ENCODE measurements at regions not wholly inside any gene's neighbourhood (a gene's known extent, or its start where the extent isn't known, plus 50 kb on each side); places are given as distances from the start of the nearest gene placed in this dataset.

DNA sequence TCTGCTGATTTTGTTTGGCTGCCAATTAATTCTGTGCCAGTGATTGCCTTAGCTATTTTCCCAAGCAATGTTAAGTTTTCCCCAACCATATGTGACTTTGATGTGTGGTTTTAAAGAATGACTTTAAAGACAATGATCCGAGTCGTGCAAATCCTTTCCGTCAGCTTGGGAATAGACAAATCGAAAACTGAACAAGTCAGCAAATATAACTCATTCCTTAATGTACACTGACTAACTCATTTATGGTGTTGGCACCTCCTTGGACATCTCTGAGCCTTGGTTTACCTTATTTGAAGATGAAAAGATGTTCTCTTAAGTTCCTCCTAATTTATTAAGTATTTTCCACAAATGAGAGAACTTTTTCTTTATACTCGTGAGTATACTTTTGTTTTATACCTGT is 249.4 kb upstream of the SLCO3A1 start:
- no peaks in the 10 kb centered on the region for H3K4me1 ChIP-seq (ENCODE audit: control insufficient read depth in 2 of 2, insufficient read depth in 2 of 2, low read length in 1 of 2)
- H3K4me3 ChIP-seq (ENCODE audit: low read depth in 1 of 2, low read length in 2 of 2): no peak overlapping the region
- WGBS, 2 donors: 68 to 75% methylated on average over 5 of the region's 5 CpGs
- H3K36me3 ChIP-seq (ENCODE audit: control insufficient read depth in 2 of 2, insufficient read depth in 2 of 2, low read length in 1 of 2): no peaks in the 10 kb centered on the region
- H3K9me3 ChIP-seq (ENCODE audit: control insufficient read depth in 2 of 2, insufficient read depth in 1 of 2, low read depth in 1 of 2, low read length in 1 of 2): no peaks in the 10 kb centered on the region
- H3K27ac ChIP-seq (ENCODE audit: low read depth in 2 of 2, low read length in 1 of 2): no peak overlapping the region
- H3K27me3 ChIP-seq (ENCODE audit: control insufficient read depth in 1 of 2, insufficient read depth in 2 of 2, low read length in 2 of 2): peaks cover 0 to 4% of the 10 kb centered on the region in 2 donors

DNA sequence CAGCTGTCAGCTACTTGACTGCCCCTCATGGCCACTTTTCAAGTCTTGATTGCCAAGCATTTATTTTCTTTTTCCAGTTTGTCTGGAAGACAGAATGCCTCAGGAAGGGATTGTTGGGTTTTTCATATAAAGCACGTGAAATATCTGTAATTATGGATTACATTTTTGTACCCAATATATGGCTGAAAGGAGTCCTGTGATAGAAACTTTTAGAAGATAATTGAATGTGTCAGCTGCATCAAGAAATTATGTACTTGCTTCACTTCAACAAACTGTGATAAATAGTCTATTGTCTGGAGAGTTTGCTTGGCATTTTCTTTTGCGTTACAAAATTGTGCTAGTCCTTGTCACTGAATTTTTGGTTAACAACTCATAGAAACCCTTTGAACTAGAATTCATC is 247.9 kb upstream of the SLCO3A1 start:
- no peak overlapping the region for H3K4me3 ChIP-seq (ENCODE audit: low read depth in 1 of 2, low read length in 2 of 2)
- H3K9me3 ChIP-seq (ENCODE audit: control insufficient read depth in 2 of 2, insufficient read depth in 1 of 2, low read depth in 1 of 2, low read length in 1 of 2): no peaks in the 10 kb centered on the region
- H3K36me3 ChIP-seq (ENCODE audit: control insufficient read depth in 2 of 2, insufficient read depth in 2 of 2, low read length in 1 of 2): no peaks in the 10 kb centered on the region
- peaks cover 0 to 4% of the 10 kb centered on the region in 2 donors for H3K27me3 ChIP-seq (ENCODE audit: control insufficient read depth in 1 of 2, insufficient read depth in 2 of 2, low read length in 2 of 2)
- H3K27ac ChIP-seq (ENCODE audit: low read depth in 2 of 2, low read length in 1 of 2): no peak overlapping the region
- no peaks in the 10 kb centered on the region for H3K4me1 ChIP-seq (ENCODE audit: control insufficient read depth in 2 of 2, insufficient read depth in 2 of 2, low read length in 1 of 2)
- 64 to 75% methylated on average over 2 of the region's 2 CpGs for WGBS, 2 donors

DNA sequence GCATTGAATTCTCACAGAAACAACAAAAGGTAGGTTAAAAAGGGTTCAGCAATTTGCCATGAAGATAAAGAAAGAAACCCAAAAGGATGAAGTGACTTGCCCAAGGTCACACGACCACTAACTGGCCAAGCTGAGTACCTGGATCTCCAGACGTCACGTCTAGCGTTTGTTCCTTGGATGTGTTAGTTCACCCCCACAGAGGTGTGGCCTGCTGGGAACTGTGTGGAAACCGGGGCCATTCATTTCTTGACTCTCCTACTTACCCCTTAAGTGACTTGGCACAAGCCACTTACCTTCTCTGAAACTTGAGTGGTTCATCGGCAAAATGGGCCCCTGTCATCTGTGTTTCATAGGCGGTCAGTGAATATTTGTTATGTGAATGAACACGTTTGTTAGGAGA is 244.3 kb upstream of the SLCO3A1 start:
- Histone ChIP-seq H3K9me3 (ENCODE audit: control insufficient read depth in 2 of 2, insufficient read depth in 1 of 2, low read depth in 1 of 2, low read length in 1 of 2) (no peaks in the 10 kb centered on the region), H3K27ac (ENCODE audit: low read depth in 2 of 2, low read length in 1 of 2) (no peak overlapping the region), H3K36me3 (ENCODE audit: control insufficient read depth in 2 of 2, insufficient read depth in 2 of 2, low read length in 1 of 2) (no peaks in the 10 kb centered on the region), H3K27me3 (ENCODE audit: control insufficient read depth in 1 of 2, insufficient read depth in 2 of 2, low read length in 2 of 2) (no peaks in the 10 kb centered on the region), H3K4me1 (ENCODE audit: control insufficient read depth in 2 of 2, insufficient read depth in 2 of 2, low read length in 1 of 2) (no peaks in the 10 kb centered on the region), H3K4me3 (ENCODE audit: low read depth in 1 of 2, low read length in 2 of 2) (no peak overlapping the region)
- 62 to 66% methylated on average over 8 of the region's 8 CpGs for WGBS, 2 donors

DNA sequence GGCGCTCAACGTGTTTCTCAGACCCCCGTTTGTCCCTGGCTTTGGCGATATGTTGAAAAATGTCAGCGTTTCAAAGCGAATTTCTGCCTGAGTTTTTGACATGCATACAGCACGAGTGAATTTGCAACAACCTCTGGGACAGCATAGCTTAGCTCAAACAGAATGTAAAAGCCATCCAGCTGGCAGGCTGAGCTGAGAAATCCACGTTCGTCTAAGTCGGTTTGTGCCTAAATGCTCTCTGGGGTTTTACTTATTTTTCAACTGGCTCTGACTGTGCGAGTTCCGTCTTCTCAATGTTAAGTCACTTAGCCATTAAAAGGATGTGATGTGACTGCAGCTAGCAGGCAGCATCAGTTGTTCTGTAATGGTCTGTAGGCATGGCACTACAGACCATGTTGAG is 243.5 kb upstream of the SLCO3A1 start:
- WGBS, 2 donors: 64 to 69% methylated on average over 12 of the region's 12 CpGs

DNA sequence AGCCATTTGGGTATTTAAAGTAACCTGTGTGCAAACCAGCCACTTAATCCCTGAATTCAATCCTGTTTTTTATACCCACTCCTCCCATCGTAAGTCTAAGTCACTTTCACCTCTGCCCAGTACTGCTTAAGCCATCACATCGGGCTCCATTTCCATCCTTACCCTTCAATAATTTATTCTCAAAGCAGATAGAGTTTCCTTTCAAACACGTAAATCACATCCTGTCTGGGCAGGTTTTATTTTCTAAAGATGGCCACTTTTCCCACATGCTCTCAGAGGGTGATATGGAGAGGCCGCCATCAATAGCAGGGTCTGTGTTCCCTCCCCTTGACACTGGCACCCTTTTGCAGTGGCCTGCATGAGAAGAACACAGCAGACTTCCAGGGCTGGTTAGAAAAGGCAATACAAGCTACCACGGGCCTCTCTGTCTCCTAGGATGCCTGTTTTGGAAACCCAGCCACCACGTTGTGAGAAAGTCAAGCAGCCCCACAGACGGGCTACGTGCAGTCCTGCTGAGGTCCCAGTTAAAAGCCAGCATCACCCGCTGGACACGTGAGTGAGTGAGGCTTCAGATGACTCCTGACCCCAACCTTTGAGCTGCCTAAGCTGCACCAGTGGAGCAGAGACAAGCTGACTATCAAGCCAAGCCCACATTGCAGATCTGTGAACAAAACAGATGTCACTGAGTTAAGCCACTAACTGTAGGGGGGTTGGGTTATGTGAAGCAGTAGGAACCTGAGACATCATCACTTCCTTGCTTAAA is 241.8 kb upstream of the SLCO3A1 start:
- Histone ChIP-seq H3K4me3 (ENCODE audit: low read depth in 1 of 2, low read length in 2 of 2) (no peak overlapping the region), H3K4me1 (ENCODE audit: control insufficient read depth in 2 of 2, insufficient read depth in 2 of 2, low read length in 1 of 2) (no peaks in the 10 kb centered on the region), H3K36me3 (ENCODE audit: control insufficient read depth in 2 of 2, insufficient read depth in 2 of 2, low read length in 1 of 2) (no peaks in the 10 kb centered on the region), H3K27ac (ENCODE audit: low read depth in 2 of 2, low read length in 1 of 2) (no peak overlapping the region), H3K9me3 (ENCODE audit: control insufficient read depth in 2 of 2, insufficient read depth in 1 of 2, low read depth in 1 of 2, low read length in 1 of 2) (no peaks in the 10 kb centered on the region), H3K27me3 (ENCODE audit: control insufficient read depth in 1 of 2, insufficient read depth in 2 of 2, low read length in 2 of 2) (no peaks in the 10 kb centered on the region)
- WGBS, 2 donors: 68% methylated on average over 10 of the region's 10 CpGs

More for the DNA sequence above, 243.5 kb upstream of the SLCO3A1 start:
- H3K27me3 ChIP-seq (ENCODE audit: control insufficient read depth in 1 of 2, insufficient read depth in 2 of 2, low read length in 2 of 2): no peaks in the 10 kb centered on the region
- no peak overlapping the region for H3K27ac ChIP-seq (ENCODE audit: low read depth in 2 of 2, low read length in 1 of 2)
- H3K4me3 ChIP-seq (ENCODE audit: low read depth in 1 of 2, low read length in 2 of 2): no peak overlapping the region
- H3K36me3 ChIP-seq (ENCODE audit: control insufficient read depth in 2 of 2, insufficient read depth in 2 of 2, low read length in 1 of 2): no peaks in the 10 kb centered on the region
- no peaks in the 10 kb centered on the region for H3K9me3 ChIP-seq (ENCODE audit: control insufficient read depth in 2 of 2, insufficient read depth in 1 of 2, low read depth in 1 of 2, low read length in 1 of 2)
- H3K4me1 ChIP-seq (ENCODE audit: control insufficient read depth in 2 of 2, insufficient read depth in 2 of 2, low read length in 1 of 2): no peaks in the 10 kb centered on the region

DNA sequence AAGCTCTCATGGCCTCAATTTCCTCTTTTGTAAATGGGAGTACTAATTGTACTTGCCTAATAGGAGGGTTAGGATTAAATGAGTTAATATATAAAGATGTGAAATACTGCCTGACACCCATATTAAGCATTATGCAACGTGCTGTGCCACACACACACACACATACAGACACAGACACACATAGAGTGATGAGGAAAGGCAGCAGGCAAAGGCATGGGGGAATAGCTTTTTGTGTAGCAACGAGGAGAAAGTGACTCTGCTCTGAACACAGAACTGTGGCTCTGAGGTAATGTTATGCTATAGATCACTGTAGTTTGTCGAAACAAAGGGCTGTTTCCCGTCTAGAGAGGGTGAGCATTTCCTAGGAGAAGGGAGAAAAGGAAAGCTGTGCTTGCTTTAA is 233.3 kb upstream of the SLCO3A1 start:
- Histone ChIP-seq H3K27ac (ENCODE audit: low read depth in 2 of 2, low read length in 1 of 2) (no peak overlapping the region), H3K4me1 (ENCODE audit: control insufficient read depth in 2 of 2, insufficient read depth in 2 of 2, low read length in 1 of 2) (no peaks in the 10 kb centered on the region), H3K9me3 (ENCODE audit: control insufficient read depth in 2 of 2, insufficient read depth in 1 of 2, low read depth in 1 of 2, low read length in 1 of 2) (peaks cover 0 to 3% of the 10 kb centered on the region in 2 donors), H3K27me3 (ENCODE audit: control insufficient read depth in 1 of 2, insufficient read depth in 2 of 2, low read length in 2 of 2) (no peaks in the 10 kb centered on the region), H3K36me3 (ENCODE audit: control insufficient read depth in 2 of 2, insufficient read depth in 2 of 2, low read length in 1 of 2) (no peaks in the 10 kb centered on the region), H3K4me3 (ENCODE audit: low read depth in 1 of 2, low read length in 2 of 2) (no peak overlapping the region)
- 25 to 39% methylated on average over 4 of the region's 4 CpGs for WGBS, 2 donors

DNA sequence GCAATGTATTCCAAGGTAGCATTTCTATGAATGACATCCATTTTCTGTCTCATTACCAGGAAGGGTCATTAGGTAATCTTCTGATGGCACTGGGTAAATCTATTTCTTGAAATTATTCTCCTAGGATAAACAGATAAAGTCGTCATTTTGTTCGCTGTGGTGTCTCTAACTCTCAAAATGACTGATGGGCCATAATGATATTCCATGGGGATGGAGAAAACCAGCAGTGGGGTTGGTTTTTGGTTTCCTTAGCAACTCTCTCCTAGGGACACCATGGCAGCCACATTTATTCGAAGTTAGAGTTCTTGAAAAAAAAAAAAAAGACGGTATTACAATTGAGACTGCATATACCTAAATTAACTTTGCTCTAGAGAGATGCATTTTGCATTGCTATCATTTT is 231.3 kb upstream of the SLCO3A1 start:
- peaks cover 0 to 3% of the 10 kb centered on the region in 2 donors for H3K9me3 ChIP-seq (ENCODE audit: control insufficient read depth in 2 of 2, insufficient read depth in 1 of 2, low read depth in 1 of 2, low read length in 1 of 2)
- 83 to 88% methylated on average over 4 of the region's 4 CpGs for WGBS, 2 donors
- no peaks in the 10 kb centered on the region for H3K4me1 ChIP-seq (ENCODE audit: control insufficient read depth in 2 of 2, insufficient read depth in 2 of 2, low read length in 1 of 2)
- no peaks in the 10 kb centered on the region for H3K27me3 ChIP-seq (ENCODE audit: control insufficient read depth in 1 of 2, insufficient read depth in 2 of 2, low read length in 2 of 2)
- H3K4me3 ChIP-seq (ENCODE audit: low read depth in 1 of 2, low read length in 2 of 2): no peak overlapping the region
- no peaks in the 10 kb centered on the region for H3K36me3 ChIP-seq (ENCODE audit: control insufficient read depth in 2 of 2, insufficient read depth in 2 of 2, low read length in 1 of 2)
- no peak overlapping the region for H3K27ac ChIP-seq (ENCODE audit: low read depth in 2 of 2, low read length in 1 of 2)

DNA sequence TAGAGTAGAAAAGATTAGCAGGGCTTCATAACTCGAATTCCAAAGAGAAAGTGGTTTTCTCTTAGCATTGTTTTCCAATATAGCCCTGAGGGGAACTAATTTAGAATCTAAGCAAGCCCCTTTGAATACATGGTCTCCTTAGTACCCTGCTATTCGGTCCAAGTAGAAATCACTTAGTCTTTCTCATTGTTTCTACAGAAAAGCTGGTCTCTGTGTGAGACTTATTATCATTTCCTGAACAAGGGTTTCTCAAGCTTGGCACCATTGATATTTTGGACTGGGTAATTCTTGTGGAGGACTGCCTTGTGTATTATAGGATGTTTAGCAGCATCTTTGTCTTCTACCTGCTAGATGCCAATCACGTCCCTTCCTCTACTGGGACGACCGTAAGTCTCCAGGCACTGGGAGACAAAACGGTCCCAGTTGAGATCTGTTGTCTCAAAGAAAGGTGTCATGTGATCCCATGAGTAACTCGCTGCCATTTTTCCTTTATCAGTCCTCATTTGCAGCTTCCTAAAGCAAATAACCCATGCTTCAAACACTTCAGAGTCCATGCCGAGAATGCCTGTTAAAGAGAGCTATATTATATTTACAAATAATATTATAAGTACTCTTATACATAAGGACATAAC is 230.7 kb upstream of the SLCO3A1 start:
- 75% methylated on average over 8 of the region's 8 CpGs for WGBS, 2 donors
- Histone ChIP-seq H3K4me3 (ENCODE audit: low read depth in 1 of 2, low read length in 2 of 2) (no peak overlapping the region), H3K27ac (ENCODE audit: low read depth in 2 of 2, low read length in 1 of 2) (no peak overlapping the region), H3K27me3 (ENCODE audit: control insufficient read depth in 1 of 2, insufficient read depth in 2 of 2, low read length in 2 of 2) (no peaks in the 10 kb centered on the region), H3K36me3 (ENCODE audit: control insufficient read depth in 2 of 2, insufficient read depth in 2 of 2, low read length in 1 of 2) (no peaks in the 10 kb centered on the region), H3K4me1 (ENCODE audit: control insufficient read depth in 2 of 2, insufficient read depth in 2 of 2, low read length in 1 of 2) (no peaks in the 10 kb centered on the region), H3K9me3 (ENCODE audit: control insufficient read depth in 2 of 2, insufficient read depth in 1 of 2, low read depth in 1 of 2, low read length in 1 of 2) (peaks cover 0 to 3% of the 10 kb centered on the region in 2 donors)

DNA sequence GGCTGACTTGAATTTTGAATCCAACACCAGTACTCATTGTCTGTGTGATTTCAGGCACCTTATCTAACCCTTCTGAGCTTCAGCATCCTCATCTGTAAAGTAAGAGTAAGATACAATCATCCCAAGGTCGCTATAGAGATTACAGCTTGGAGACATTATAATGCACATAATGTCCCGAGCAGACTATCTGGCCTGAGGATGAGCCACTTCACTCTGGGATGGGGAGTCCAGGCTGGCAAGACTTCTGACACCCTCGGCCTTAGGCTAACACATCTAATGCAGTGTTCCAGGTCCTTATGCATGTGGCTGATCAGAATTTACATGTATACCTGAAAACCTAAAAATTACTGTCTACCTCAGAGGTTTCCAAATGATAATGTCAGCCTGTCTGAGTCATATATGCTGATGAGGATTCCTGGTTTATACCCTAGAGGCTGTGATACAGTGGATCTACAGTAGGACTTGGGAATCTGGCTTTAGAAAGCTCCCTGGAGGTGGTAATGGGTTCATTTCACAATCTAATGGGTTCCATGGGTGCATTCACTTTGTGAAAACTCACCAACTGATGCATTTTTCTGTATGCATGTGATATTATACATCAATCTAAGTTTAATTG is 229.0 kb upstream of the SLCO3A1 start:
- no peak overlapping the region for H3K27ac ChIP-seq (ENCODE audit: low read depth in 2 of 2, low read length in 1 of 2)
- H3K9me3 ChIP-seq (ENCODE audit: control insufficient read depth in 2 of 2, insufficient read depth in 1 of 2, low read depth in 1 of 2, low read length in 1 of 2): no peaks in the 10 kb centered on the region
- H3K4me1 ChIP-seq (ENCODE audit: control insufficient read depth in 2 of 2, insufficient read depth in 2 of 2, low read length in 1 of 2): no peaks in the 10 kb centered on the region
- 85 to 86% methylated on average over 3 of the region's 3 CpGs for WGBS, 2 donors
- no peak overlapping the region for H3K4me3 ChIP-seq (ENCODE audit: low read depth in 1 of 2, low read length in 2 of 2)
- no peaks in the 10 kb centered on the region for H3K36me3 ChIP-seq (ENCODE audit: control insufficient read depth in 2 of 2, insufficient read depth in 2 of 2, low read length in 1 of 2)
- H3K27me3 ChIP-seq (ENCODE audit: control insufficient read depth in 1 of 2, insufficient read depth in 2 of 2, low read length in 2 of 2): no peaks in the 10 kb centered on the region
